Neural progenitor cell (in vitro differentiated cells): ENCODE measurements at regions not wholly inside any gene's neighbourhood (a gene's known extent, or its start where the extent isn't known, plus 50 kb on each side); places are given as distances from the start of the nearest gene placed in this dataset.

Experiments used
- EZH2phosphoT487 ChIP-seq: fragments of 200-600 bp; sonication (generic); IDR thresholded peaks from 2 replicates; pipeline ENCODE4 v1.6.1; 2017; ENCODE audit warnings: antibody characterized with exemption
- TF ChIP-seq, protein P1 (sequence below): fragments of 200-600 bp; sonication (generic); IDR thresholded peaks from 2 replicates; pipeline ENCODE4 v1.5.1; 2017; ENCODE audit warnings: antibody characterized with exemption, mild to moderate bottlenecking

DNA sequence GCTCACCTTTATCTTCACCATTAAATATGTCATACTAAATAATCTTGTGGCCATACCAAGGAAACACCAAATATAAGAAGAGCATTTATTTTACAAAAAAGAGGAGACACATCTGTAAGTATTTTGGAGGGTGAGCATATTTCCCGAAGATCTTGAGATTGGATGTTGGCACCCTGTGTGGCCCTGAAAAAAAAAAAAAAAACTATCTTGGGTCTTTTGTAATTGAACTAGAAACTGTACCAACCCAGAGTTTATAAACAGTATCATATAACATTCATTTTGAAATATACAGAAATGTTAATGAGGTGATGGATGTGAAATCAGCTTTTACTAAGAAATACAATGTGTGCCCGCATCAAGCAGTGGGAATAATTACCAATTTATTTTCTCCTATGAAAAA lies 104.0 kb upstream of the FRMD6 start:
- TF ChIP-seq, protein P1, sequence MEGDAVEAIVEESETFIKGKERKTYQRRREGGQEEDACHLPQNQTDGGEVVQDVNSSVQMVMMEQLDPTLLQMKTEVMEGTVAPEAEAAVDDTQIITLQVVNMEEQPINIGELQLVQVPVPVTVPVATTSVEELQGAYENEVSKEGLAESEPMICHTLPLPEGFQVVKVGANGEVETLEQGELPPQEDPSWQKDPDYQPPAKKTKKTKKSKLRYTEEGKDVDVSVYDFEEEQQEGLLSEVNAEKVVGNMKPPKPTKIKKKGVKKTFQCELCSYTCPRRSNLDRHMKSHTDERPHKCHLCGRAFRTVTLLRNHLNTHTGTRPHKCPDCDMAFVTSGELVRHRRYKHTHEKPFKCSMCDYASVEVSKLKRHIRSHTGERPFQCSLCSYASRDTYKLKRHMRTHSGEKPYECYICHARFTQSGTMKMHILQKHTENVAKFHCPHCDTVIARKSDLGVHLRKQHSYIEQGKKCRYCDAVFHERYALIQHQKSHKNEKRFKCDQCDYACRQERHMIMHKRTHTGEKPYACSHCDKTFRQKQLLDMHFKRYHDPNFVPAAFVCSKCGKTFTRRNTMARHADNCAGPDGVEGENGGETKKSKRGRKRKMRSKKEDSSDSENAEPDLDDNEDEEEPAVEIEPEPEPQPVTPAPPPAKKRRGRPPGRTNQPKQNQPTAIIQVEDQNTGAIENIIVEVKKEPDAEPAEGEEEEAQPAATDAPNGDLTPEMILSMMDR = no peak
- no peak for TF ChIP-seq EZH2phosphoT487
